IPS DF 4.7 (cell line): ENCODE measurements at regions not wholly inside any gene's neighbourhood (a gene's known extent, or its start where the extent isn't known, plus 50 kb on each side); places are given as distances from the start of the nearest gene placed in this dataset.

Experiments used
- DNase-seq: peaks from one replicate; pipeline ENCODE4 v3.0.0-alpha.2; 2013; ENCODE audit warnings: low spot score; ENCODE audit errors: extremely low read depth

DNA sequence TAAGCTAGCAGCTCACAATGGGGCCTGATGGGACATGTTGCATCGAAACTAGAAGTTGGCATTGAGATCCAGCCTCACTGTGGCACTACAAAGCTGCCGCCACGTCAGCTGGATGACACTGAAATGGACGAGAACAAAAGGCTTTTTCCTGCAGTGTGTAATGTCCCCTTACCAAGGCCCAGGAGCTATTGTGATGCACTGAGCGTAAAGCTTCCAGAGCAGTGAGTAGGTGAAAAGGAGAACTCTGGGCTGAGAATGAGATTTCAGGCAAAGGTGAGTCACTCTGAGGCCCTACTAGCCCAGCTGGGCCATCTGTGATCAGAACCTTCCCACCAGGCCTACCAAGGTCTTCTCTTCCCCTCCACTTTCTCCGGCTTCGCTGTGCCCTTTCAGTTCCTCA, 528.1 kb upstream of the KLF4 start:
- no peak for DNase-seq

DNA sequence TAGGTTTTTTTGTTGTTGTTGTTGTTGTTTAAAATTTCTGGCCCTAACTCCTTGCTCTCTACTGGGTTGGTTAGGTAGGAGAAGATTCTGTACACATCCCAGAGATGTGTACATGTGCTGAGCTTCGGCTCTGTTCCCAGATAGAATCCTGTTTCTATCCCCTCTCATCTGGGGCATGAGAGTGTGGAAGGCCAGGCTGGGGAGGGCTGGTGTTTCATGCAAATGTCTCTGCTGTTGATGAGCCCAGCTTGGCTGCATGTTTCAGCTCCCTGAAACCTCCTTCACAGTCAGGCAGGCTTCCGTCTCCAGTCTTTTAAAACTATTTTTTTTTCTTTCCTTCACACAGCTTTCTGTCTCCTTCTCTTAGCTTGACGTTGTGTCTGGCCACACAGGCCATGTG, 526.9 kb upstream of the KLF4 start:
- DNase-seq: no peak

GRCh38 chr9:108015690-108016089, 526.1 kb upstream of the KLF4 start:
- DNase-seq: no peak

DNA sequence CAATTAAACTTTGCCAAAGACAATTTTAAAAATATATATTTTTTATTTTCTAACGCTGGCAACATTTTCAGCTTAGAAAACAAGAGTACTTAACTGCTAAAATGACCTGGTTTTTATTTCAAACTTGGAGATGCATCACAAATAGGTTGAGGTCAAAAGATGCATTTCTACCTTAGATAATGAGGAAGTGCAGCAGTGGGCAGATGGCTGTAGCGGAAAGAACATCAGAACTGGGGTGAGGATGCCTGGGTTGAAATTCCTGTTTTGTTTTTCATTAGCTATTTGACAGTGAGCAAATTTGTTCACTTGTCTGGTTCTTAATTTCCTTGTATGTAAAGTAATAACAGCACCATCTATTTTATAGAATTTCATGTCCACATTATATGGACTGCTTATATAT, 524.8 kb upstream of the KLF4 start:
- no peak for DNase-seq

- DNase-seq: no peak
These were observed 523.5 kb upstream of the KLF4 start for GRCh38 chr9:108012886-108013665.

DNA sequence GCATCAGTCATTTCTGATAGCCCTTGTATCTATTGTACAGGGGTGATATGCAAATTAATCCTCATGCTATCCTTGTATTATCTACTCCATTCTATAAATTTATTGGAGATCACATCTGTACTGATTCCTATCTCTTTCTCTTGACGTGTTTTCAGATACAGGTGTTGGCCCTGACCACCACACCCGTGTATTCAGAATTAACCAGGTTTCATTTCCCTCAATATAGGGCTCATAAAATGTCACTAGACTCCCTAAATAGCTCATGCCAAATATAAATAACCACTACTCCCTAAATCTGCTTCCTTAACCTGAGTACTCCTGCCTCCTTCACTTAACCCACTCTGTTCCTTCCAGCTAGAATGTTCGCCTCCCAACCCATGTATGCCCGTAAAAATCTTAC, 522.8 kb upstream of the KLF4 start:
- DNase-seq: no peak

DNA sequence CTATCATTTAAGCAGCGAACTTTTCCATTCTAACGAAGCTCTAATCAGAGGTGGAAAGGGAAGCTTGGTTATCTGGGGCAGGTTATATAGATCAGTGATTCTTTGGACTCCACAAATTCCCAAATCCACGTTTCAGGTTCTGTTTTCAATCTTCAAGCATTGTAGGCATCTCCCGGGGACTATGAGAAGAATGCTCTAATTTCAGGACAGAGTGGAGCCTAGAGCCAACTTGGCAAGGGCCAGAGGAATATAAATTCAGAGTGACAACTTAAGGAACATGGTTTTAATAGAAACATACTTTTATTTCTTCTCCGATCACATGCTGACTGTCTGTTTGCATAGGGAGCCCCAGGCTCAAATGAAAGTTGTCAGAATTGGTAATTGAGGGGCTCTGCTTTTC, 514.0 kb upstream of the KLF4 start:
- no peak for DNase-seq

DNA sequence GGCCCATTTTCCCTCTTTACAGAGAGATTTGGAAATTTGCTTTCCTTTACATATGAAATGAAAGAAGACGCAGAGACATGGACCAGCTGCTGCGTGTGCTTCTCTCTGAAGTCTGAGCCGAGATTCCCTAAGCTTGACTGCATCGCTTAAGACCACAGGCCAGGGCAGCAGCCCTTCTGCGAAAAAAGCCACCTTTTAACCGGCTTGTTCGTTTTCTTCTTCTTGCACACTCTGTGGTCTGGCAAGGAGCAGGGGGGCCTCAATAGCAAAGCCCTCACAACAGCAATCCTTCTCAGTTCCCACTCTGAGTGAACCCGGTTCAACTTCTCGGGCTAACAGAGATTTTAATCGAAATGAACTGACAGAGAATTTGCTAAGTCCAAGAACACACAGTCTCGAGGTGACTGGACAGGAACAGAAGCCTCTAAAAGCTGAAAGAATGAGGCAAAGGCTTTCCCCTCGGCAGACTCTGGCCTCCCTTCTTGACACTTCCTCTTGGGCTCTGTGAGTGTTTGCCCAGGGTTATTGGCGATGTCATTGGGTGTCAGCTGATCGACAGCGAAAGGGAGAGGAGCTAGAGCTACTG, 512.9 kb upstream of the KLF4 start:
- DNase-seq: no peak

- no peak for DNase-seq
These were observed 511.7 kb upstream of the KLF4 start for GRCh38 chr9:108001237-108001636.

DNA sequence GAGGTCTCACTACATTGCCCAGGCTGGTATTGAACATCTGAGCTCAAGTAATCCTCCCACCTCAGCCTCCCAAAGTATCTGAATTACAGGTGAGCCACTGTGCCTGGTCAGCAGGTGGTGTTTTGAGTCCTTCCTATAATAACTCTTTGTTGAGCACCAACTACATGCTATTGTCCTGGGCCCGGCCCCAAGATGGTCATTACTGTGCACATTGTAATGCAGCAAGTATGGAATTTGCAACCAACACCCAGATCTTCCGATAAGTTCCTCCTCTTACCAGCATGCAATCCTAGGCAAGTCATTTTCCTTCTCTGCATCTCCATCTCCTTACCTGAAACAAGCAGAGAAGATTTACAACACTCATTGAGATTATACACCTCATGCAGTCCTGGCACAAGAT, 510.3 kb upstream of the KLF4 start:
- no peak for DNase-seq

DNA sequence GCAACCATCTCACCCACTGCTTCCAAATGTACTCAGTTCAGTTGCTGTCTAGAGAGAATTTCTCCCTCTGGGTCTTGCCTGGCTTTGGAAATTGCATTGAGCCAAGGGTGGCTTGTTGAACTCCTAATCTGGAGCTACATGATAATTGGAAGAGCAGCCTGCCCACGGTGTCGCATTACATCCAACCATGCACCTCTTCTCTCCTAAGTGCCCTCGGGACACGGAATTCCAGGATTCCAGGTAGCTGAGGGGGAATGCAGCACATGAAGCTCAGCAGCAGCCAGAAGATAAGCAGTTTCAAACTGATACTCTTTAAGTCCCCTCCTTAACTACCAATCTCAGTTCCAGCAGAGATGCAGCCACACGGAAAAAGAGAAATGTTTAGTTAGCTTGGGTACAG, 509.4 kb upstream of the KLF4 start:
- DNase-seq: peak; percentile 11

GRCh38 chr9:107994648-107995047, 505.1 kb upstream of the KLF4 start:
- no peak for DNase-seq

DNA sequence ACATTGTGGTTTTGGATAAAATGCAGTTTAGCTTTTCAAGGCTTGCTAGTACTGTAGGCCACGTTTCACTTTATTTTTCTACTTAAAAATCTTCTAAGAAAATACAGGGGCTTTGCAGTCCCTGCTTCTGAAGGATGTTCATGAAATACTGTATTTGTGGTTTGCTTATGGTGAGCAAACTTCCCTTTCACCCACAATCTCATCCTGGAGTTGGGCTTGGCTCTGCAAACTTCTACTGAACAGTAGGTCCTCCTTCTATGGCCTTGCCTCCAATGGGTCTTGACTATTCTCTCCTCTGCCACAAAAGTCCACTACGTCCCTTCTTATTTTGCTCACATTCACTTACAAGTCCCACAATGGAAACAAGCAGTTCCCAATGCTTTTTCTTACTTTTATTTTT, 502.7 kb upstream of the KLF4 start:
- DNase-seq: no peak

DNA sequence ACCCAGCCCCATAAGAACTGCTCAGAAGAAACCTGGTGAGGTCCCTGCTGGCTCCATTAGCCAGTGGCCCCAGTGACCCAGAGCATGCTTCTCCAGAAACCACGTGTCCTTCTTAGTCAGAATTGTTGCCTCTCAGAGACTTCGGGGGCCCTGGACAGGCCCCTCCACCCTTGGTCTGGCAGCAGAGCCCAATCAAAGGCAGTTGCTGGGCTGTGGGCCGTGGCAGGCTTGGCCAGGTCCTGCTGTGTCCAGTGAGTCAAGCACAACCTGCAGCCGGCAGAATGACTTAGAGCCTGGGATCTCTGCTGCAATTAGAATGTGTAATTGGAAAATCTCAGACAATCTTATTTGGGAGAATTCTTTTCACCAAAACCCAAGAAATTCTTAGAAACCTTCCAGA, 502.0 kb upstream of the KLF4 start:
- no peak for DNase-seq

- no peak for DNase-seq
These were observed 500.0 kb upstream of the KLF4 start for GRCh38 chr9:107989544-107989943.

GRCh38 chr9:107989099-107989498, 499.5 kb upstream of the KLF4 start:
- DNase-seq: no peak

DNA sequence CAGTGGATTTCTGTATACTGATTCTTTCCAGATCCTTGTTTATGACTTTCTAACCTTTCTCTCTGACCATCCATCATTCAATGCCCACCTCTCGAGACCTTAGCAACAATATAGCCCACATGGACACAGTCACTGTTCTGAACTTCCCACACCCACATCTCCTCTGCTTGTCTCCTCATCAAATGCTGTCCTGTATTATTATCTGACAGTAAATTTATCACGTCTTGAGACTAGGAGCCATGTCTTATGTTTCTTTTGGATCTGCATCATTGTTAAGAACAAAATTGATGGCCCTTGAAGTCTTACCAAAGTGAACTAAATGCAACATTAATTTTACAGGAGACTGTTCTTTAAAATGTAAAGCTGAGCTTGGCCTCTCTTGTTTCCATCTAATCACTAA, 495.4 kb upstream of the KLF4 start:
- no peak for DNase-seq

DNA sequence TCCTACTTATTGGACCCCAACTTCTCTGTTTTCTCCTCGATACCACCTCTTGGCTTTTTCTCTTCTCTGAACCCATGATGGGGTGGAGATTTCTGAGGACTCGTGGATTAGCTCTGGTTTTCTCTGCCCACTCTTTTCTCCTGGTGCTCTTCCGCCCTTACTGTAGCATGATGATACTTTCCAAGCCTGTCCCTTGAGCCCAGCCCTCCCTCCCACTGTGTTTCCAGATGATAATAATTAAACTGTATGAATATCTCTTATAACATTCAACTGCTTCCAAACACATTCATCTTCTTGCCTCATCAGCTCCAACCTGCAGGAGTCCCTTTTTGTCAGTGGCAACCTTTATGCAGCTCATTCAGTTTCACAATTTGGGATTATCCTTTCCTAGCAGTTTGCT, 494.2 kb upstream of the KLF4 start:
- no peak for DNase-seq

DNA sequence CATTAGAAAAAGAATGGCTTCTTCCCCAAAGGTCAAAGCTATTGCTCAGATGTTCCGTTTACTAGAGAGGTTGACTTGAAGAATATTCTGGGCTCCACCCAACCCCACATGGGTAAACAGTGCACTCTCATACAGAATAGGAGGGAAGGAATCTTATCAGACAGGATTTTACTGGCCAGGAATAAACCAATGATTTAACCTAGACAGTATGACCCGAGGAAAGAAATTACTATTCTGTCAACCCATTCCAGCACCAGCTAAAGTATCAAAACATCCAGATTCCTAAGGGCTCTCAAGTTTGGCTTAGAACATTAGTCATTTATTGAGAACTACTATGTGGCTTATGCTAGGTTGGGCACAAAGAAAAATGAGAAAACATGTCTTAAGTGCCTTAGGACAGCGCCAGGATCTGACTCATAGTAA, 493.6 kb upstream of the KLF4 start:
- no peak for DNase-seq

DNA sequence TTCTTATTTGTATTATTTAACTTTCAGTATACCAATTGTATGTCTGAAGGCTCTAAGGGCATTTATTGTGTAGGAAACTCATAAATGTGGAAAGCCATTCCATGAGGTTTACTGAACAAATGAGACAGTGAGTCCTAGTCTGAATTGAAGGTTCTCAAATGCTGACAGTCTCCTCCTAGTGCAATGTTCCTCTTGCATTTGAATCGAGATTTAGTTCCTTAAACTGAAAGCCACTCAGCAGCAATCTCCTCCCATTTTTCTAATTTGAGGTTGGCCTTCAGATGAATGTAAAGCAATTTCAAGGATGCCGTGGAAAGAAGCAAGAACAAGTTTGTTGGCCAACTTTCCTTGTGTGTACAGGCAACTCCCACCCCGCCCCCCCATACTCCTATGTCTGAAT, 493.2 kb upstream of the KLF4 start:
- no peak for DNase-seq

DNA sequence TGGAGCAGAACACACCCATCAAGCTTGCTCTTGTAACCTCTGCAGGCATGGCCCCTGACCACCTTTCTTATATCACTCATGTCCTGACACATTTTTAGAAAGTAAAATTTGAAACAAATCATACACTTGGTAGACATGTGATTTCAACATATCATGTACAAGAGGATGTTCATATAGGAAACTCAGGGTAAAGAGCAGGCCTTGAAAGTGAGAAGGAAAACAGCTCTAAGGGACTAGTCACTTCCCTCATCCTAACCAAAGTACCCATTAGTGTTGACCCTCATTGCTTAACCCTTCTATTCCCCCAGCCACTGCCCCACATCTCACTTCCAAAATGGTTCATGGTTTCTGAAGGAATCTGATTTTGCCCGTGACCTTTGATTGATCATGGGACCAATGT, 492.4 kb upstream of the KLF4 start:
- DNase-seq: no peak

DNA sequence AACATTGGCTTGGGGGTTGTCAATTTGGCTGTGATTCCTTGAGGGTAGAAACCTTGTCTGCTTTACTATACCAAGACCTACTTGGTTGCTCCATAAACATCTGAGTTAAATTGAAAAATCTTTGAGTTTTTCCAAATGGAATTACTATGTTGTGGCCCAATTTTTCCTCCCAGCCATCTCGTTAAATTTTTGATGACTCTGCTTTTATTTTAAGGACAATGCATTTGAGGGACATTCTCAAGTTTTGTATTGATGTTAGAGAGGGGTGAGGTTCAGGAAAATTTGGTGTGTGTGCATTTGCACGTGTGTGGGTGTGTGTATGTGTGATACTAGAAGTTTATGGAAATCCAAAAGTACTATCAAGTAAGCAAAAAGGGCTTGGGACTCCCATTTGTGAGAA, 491.4 kb upstream of the KLF4 start:
- no peak for DNase-seq

DNA sequence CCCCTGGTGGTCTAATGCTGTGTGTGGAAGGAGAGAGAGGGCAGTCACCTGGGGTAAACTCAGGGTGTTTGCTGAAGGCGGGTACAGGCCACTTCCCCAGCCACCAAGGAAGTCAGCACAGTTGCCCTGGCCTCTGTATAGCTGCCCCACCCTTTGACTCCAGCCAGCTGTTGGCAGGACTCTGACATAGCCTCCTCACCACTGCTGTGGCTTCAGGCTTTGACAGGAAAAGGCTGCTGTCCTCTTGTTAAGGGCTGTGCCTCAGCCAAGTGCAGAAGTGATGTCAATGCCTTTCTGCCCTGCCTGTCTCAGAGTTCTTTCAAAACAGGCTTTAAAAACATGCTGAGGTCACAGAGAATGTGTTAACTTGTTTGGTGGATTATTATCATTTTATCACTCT, 487.2 kb upstream of the KLF4 start:
- no peak for DNase-seq
